HG02973 (cell line): ENCODE measurements at regions not wholly inside any gene's neighbourhood (a gene's known extent, or its start where the extent isn't known, plus 50 kb on each side); places are given as distances from the start of the nearest gene placed in this dataset.
"Not testable (repeated sequence)": the region's sequence is repeated elsewhere in the genome, so short reads cannot be mapped to it uniquely, and the experiment has no call there.

Experiments
- ATAC-seq: cut with Tn5 transposase; IDR thresholded peaks from one replicate; pipeline ENCODE4 v1.9.1; 2021; ENCODE audit warnings: moderate library complexity; ENCODE audit not compliant: unreplicated experiment

DNA sequence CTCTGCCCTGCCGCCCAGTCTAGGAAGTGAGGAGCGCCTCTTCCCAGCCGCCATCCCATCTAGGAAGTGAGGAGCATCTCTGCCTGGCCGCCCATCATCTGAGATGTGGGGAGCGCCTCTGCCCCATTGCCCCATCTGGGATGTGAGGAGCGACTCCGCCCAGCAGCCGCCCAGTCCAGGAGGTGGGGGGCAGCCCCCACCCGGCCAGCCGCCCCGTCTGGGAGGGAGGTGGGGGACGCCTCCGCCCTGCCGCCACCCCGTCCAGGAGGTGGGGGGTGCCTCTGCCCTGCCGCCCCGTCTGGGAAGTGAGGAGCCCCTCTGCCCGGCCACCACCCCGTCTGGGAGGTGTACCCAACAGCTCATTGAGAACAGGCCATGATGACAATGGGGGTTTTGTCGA is 146.0 kb upstream of the RAB6C start:
- not testable (repeated sequence) for ATAC-seq

GRCh38 chr2:129847043-129847442 is 132.4 kb upstream of the RAB6C start:
- no peak for ATAC-seq

GRCh38 chr2:129849559-129850160 is 129.8 kb upstream of the RAB6C start:
- peak; percentile 79 for ATAC-seq

DNA sequence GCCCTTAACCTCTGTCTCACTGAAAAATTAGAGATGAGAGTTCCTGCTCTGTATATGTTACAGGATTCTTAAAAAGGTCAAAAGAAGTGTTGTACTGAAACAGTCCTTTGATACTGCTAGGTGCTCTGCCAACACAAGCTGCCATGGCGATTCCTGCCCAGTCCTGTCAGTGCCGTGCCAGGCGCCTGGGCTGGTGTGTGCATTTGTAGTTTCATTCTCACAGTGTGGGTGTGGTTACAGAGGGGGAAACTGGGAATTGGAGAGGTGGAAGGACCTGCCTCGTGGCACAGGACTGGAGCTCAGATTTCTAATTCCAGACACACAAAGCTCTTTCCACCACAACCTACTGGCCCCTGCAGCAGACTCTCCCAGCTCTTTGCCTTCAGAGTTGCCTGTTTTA is 122.3 kb upstream of the RAB6C start:
- ATAC-seq: no peak

DNA sequence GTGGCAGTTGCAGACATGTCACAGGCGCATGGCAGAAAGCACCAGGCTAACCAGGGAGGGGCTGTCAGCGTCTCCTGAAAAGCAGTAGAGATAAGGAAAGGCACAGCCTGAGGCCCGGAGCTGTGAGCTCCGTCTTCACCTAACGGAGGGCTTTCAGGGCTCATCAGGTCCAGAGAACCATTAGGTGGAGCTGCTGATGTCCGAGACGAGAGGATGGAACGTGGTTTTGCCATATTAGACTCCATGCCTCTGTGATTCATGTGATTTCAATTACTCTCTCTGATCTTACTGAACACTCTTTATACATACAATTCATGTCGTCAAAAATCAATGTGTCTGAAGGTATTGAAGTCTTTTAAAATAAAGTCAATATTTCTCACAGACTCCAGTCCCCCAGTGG is 120.3 kb upstream of the RAB6C start:
- ATAC-seq: no peak

- no peak for ATAC-seq
These were observed 119.4 kb upstream of the RAB6C start for GRCh38 chr2:129860088-129860487.

DNA sequence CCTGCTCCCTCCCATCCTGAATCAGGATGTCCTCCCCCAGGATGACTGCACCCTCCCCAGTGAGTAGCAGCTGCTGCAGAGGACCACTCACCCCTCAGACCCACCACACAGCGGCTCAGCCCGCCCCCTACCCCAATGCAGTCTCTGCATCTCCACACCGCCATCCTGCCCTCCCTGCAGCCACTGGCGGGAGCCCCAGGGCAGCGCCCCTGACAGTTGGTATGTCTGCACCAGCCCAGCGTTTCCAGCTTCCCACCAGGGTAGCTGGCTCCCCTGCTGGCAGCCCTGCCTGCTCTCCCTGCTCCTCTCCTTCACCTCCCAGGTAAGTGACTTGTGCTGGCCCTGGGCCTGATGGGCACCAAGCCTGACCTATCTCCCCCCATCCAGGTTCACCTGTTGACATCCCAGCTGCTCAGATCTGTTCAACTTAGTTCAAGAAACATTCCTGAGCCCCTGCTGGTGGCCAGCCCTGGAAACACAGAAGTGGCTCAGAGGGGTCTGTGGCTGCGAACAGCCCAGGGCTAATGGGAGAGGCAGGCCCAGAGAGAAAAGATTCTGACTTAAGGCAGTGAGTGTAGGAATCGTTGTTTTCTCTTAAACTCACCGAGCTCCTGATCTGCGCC is 117.7 kb upstream of the RAB6C start:
- no peak for ATAC-seq

- ATAC-seq: no peak
These were observed 116.8 kb upstream of the RAB6C start for GRCh38 chr2:129862668-129863067.

DNA sequence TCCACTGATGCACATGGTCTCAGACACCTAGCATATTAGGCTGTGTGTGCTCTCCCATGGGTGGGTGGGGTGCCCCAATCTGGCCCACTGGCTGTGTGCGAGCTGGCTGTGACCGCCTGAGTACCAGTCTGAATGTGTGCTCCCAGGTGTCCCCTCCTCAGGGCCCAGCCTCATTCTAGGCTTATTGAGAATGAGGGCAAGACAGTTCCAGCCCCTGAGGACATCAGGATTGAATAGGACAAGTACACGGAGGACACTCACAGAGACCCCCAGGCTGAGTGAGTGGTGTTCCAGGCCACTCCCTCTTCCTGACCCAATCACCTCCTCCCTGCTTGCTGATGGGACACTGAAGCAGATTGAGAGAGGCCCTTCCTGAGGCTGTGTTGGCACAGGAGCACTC is 116.1 kb upstream of the RAB6C start:
- ATAC-seq: no peak

DNA sequence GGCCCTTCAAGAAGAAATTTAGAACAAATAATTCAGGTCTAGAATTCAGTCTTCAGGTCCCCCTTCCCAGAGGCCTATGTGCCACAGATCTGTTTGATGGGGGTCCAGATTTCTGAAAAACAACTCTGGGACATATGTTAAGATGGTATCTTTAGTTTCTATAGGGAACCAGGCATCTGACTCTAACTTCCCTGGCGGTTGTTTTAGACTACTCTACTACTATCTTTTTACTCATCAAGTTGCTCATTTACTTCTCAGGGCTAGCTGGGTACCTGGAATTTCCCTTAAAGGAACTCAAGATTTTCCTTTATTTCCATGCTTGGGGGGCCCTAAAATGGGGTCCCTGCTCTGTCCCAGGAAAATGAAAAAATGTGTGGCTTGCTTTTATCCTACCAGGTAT is 114.7 kb upstream of the RAB6C start:
- ATAC-seq: no peak

DNA sequence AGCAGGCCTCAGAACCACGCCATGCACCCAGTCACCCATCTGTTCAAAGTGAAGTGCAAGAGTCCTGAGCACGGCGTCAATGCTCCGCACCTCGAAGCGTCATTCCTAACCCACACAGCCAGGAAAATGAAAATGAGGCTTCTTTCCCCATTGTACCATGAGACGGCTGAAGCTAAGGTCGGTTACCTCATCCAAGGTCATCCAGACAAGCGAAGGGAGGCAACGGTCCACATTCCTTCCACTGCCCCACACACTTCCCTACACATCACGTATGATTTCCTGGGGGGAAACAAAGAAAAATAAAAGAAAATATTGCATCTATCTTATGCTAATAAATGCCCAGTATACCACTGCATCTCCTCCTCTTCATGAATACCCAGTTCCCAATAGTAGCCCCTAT is 113.5 kb upstream of the RAB6C start:
- ATAC-seq: no peak

DNA sequence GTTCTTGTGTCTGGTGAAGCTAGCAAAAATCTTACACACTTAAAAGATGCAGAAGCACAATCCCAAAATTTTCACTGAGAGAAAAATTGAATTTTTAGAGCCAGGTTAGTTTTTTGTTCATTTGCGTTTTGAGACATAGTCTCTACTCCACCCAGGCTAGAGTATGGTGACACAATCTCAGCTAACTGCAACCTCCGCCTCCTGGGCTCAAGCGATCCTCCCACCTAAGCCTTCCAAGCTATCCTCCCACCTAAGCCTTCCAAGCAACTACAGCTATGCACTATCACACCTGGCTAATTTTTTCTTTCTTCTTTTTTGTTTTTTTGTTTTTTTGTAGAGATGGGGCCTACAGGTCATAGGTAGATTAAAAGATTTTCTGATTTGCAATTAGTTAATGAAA is 113.1 kb upstream of the RAB6C start:
- ATAC-seq: no peak

DNA sequence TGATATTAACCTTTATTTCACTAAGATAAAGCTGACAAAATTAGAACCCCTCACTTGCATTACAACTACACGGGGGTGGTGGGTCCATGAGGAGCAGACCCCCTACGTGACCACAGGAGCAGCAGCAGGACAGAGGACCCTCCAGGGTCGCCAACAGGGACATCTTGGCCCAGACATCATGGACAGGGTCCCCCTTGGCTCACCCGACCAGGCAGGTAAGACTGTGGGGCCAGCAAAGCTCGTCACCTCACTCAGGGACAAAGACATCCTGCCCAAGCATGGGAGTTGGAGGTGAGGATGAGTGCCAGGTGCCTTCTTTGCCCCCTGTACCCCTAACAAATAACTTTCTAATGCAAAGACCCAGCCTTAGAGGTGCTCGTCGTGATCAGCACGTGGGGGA is 111.3 kb upstream of the RAB6C start:
- ATAC-seq: no peak

DNA sequence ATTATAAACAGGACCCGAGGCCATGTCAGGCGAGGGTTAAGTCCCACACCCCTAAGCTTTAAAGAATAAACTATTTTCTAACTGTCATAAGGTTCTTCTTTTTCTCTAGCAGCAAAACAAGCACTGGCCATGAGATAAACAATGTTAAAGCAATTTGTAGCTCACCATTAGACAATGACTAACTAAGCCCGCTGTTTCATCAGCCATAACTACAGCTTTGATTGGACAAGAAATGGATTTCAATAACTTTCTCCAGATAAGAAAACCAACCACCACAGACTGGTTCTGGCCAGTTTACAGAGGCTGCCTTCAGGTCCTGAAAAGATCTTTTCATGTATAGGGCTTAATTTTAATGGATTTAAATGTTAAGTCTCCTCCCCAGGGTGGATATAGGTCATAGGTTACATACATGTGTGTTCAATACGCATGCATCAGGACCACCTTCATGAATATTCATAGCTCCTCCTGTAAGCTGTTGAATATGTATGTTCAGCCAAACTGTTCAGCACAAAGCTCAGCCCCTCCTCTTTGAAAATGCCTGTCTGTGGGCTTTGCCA is 108.7 kb upstream of the RAB6C start:
- no peak for ATAC-seq

DNA sequence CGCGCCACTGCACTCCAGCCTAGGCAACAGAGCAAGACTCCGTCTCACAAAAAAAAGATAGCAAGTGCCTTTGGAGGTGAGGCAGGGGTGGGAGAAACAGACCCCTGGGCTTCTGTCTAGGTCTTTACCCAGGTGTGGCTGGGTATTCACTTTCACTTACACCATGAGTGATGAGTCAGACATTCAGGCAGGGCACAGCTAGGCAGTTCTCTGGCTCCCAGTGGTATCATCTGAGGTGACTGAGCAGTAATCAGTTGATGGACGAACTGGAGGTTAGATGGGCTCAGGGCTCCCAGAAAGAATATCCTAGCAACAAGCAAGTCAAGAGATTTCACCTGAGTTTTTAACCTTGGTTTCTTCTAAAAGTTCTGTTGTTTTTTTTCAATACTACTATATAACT is 107.0 kb upstream of the RAB6C start:
- ATAC-seq: no peak

DNA sequence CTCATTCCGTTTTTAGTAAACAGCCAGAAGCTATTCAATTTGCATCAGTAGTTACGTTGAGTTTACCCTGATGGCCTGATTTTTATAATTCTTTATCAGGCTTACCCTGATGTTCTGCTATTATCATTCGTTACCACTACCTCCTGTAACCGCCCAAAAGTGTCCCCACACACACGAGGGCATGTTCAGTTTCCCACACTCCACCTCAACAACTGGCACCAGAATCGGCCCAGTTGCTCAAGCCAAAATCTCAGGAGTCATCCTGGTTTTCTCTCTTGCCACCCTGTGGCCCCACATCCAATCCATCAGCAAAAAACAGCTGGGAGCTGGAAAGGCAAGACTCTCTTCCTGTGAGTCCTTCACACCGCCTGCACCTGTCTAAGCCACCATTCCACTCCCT is 102.9 kb upstream of the RAB6C start:
- no peak for ATAC-seq

GRCh38 chr2:129877289-129877741 is 102.2 kb upstream of the RAB6C start:
- ATAC-seq: peak; percentile 59

- ATAC-seq: no peak
These were observed 101.4 kb upstream of the RAB6C start for GRCh38 chr2:129877795-129878775.

- no peak for ATAC-seq
These were observed 99.8 kb upstream of the RAB6C start for GRCh38 chr2:129879614-129880180.

- no peak for ATAC-seq
These were observed 99.2 kb upstream of the RAB6C start for GRCh38 chr2:129880309-129880708.

GRCh38 chr2:129880971-129881370 is 98.5 kb upstream of the RAB6C start:
- no peak for ATAC-seq
